Stimulated activated naive CD8-positive, alpha-beta T cell treated with anti-CD3 and anti-CD28 coated beads, Interleukin-15, amount 100 ng/mL, for 72 hours (primary cell): ENCODE measurements at regions not wholly inside any gene's neighbourhood (a gene's known extent, or its start where the extent isn't known, plus 50 kb on each side); places are given as distances from the start of the nearest gene placed in this dataset.
"Not testable (repeated sequence)": the region's sequence is repeated elsewhere in the genome, so short reads cannot be mapped to it uniquely, and the experiment has no call there.

Experiments
- ATAC-seq: fragments of 150-1000 bp; cut with Tn5 transposase; 2 replicates; pipeline ENCODE4 v1.10.0; 2021; ENCODE audit warnings: mild to moderate bottlenecking, moderate library complexity
- DNase-seq, 2 donors: peaks; one replicate each; pipeline ENCODE4 v3.0.0; 2021 to 2022
- H3K27ac Mint-ChIP-seq, 2 donors: one replicate each; pipeline ENCODE4 v1.8.0; 2022; ENCODE audit warnings: mild to moderate bottlenecking in 2 of 2, mixed read lengths in 2 of 2, moderate library complexity in 2 of 2
- H3K27me3 Mint-ChIP-seq: one replicate; pipeline ENCODE4 v1.8.0; 2022; ENCODE audit warnings: mixed read lengths
- H3K4me1 Mint-ChIP-seq: one replicate; pipeline ENCODE4 v1.8.0; 2022; ENCODE audit warnings: mild to moderate bottlenecking, mixed read lengths
- H3K4me3 Mint-ChIP-seq, 2 donors: one replicate each; pipeline ENCODE4 v1.8.0; 2022; ENCODE audit warnings: mild to moderate bottlenecking in 2 of 2, mixed read lengths in 2 of 2, moderate library complexity in 1 of 2
- H3K9me3 Mint-ChIP-seq, 2 donors: one replicate each; pipeline ENCODE4 v1.8.0; 2022; ENCODE audit warnings: mixed read lengths in 2 of 2

GRCh38 chrX:116757491-116757890, 294.7 kb upstream of the CT83 start:
- H3K4me3 Mint-ChIP-seq, result no peak overlapping the region

DNA sequence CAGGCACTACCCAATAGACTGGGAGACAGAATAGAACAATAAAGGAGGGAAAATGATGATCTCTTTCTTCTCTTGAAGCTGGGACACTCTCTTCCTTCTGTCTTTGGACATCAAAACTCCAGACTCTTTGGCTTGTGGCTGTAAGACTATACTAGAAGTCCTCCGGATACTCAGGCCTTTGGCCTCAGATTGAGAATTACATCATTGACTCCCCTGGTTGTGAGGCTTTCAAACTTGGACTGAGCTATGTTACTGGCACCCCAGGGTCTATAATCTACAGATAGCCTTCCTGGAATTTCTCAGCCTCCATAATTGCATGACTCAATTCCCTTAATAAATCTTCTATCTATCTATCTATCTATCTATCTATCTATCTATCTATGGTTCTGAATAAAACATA, 294.2 kb upstream of the CT83 start:
- H3K9me3 Mint-ChIP-seq, result peaks cover 0 to 4% of the 10 kb centered on the region in 2 donors
- H3K27ac Mint-ChIP-seq, result no peak overlapping the region
- DNase-seq, result no peak
- H3K4me1 Mint-ChIP-seq, result no peaks in the 10 kb centered on the region
- no peaks in the 10 kb centered on the region for H3K27me3 Mint-ChIP-seq
- H3K4me3 Mint-ChIP-seq, result no peak overlapping the region
- ATAC-seq, result no peak

More at GRCh38 chrX:116757491-116757890, 294.7 kb upstream of the CT83 start:
- peaks cover 0 to 4% of the 10 kb centered on the region in 2 donors for H3K9me3 Mint-ChIP-seq
- H3K27me3 Mint-ChIP-seq, result no peaks in the 10 kb centered on the region
- H3K4me1 Mint-ChIP-seq, result no peaks in the 10 kb centered on the region
- no peak for DNase-seq
- H3K27ac Mint-ChIP-seq, result no peak overlapping the region
- ATAC-seq, result no peak

DNA sequence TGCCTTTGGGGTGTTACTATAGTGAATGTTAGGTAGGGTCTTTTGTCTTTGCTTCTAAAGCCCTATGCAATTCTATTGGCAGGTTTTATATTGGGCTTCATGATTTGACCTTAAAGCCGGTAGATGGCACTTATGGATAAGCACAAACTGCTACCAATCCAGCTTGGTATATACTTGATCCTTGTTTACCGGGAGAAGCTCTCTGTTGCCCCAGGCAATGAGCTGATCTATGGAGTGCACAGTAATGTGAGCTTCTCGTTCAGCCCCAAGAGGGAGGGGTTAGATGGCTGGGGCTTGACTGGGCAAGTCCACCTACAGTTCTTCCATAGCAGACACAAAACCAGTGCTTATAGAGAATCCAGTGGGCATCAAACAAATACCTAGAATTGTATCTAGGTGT, 287.2 kb upstream of the CT83 start:
- ATAC-seq (no peak), DNase-seq (no peak)
- no peaks in the 10 kb centered on the region for H3K27me3 Mint-ChIP-seq
- no peak overlapping the region for H3K27ac Mint-ChIP-seq
- peaks cover 0 to 4% of the 10 kb centered on the region in 2 donors for H3K9me3 Mint-ChIP-seq
- H3K4me3 Mint-ChIP-seq, result no peak overlapping the region
- H3K4me1 Mint-ChIP-seq, result no peaks in the 10 kb centered on the region

DNA sequence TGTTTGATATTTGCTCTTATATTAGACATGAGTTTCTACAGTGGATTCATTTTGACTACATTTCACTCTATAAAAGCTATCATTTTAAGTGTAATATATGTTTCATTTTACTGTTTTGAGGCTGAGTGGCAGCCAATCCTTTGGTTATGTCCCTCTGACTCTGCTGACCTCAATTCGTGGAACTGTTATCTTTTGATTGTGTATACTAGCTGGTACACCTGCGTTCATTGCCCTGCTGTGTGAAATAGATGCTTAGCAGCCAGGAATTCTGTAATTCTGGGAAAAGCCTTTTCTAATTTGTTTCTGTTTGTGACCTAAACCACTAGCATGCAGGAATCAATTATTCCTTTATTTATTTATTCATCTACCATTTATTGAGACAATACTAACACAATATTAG, 269.4 kb upstream of the CT83 start:
- Mint-ChIP-seq H3K4me3 (no peak overlapping the region), H3K27me3 (no peaks in the 10 kb centered on the region), H3K9me3 (no peaks in the 10 kb centered on the region), H3K4me1 (no peaks in the 10 kb centered on the region), H3K27ac (no peak overlapping the region)
- ATAC-seq (no peak), DNase-seq (no peak)

DNA sequence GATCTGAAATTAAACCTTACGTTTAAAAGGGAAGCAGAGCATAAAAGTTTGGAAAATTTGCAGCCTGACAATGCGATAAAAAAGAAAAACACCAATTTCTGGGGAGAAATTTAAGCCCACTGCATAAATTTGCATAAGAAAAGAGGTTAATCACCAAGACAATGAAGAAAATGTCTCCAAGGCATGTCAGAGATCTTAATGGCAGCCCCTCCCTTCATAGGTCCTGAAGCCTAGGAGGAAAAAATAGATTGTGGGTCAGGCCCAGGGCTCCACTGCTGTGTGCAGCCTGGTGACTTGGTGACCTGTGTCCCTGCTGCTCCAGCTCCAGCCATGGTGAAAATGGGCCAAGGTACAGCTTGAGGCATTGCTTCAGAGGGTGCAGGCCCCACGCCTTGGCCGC, 264.0 kb upstream of the CT83 start:
- no peak for DNase-seq
- peaks cover 0 to 19% of the 10 kb centered on the region in 2 donors for H3K9me3 Mint-ChIP-seq
- H3K4me1 Mint-ChIP-seq, result no peaks in the 10 kb centered on the region
- no peaks in the 10 kb centered on the region for H3K27me3 Mint-ChIP-seq
- H3K4me3 Mint-ChIP-seq, result no peak overlapping the region
- no peak for ATAC-seq
- no peak overlapping the region for H3K27ac Mint-ChIP-seq

DNA sequence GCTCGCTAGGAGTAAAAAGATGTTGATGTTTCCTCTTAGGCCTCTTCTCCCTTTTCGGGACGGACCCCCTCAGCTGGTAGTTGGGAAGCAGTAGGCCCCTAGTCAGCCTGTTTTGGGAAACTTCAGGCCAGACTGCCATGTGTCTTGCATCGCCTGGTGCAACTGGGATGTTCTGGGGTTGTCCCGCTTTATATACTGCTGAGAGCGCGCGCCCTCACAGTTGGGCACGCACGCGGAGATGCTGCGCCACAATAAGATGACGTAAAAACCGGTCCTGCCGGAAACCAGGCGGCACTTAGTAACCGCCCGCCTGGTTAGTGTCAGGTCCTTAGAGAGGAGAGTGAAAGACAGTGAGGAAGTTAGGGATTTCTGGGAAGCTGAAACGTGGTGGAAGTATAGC, 231.3 kb upstream of the CT83 start:
- ATAC-seq (no peak), DNase-seq (no peak)
- H3K27me3 Mint-ChIP-seq, result no peaks in the 10 kb centered on the region
- H3K4me1 Mint-ChIP-seq, result no peaks in the 10 kb centered on the region
- H3K4me3 Mint-ChIP-seq, result no peak overlapping the region
- no peak overlapping the region for H3K27ac Mint-ChIP-seq
- H3K9me3 Mint-ChIP-seq, result no peaks in the 10 kb centered on the region

DNA sequence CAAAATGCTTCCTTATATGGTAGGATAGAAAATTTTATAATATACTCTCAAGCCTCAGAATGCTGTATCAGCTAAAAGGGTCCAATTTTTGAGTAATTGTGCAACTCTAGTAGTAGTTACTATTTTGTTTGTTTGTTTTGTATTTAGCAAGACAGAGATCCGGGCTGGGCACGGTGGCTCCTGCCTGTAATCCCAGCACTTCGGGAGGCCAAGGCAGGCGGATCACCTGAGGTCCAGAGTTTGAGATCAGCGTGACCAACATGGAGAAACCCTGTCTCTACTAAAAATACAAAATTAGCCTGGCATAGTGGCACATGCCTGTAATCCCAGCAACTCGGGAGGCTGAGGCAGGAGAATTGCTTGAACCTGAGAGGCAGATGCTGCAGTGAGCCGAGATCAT, 216.8 kb upstream of the CT83 start:
- not testable (repeated sequence) for H3K27ac Mint-ChIP-seq

GRCh38 chrX:116667346-116668134, 204.8 kb upstream of the CT83 start:
- Mint-ChIP-seq H3K27me3 (no peaks in the 10 kb centered on the region), H3K4me1 (no peaks in the 10 kb centered on the region), H3K4me3 (no peak overlapping the region), H3K27ac (no peak overlapping the region), H3K9me3 (no peaks in the 10 kb centered on the region)
- ATAC-seq (no peak), DNase-seq (no peak)

More for the DNA sequence above, 216.8 kb upstream of the CT83 start:
- H3K4me3 Mint-ChIP-seq, ATAC-seq, H3K9me3 Mint-ChIP-seq, DNase-seq, H3K4me1 Mint-ChIP-seq, H3K27me3 Mint-ChIP-seq: not testable (repeated sequence)

- Mint-ChIP-seq H3K9me3 (peaks cover 0 to 4% of the 10 kb centered on the region in 2 donors), H3K27ac (no peak overlapping the region), H3K4me1 (no peaks in the 10 kb centered on the region), H3K4me3 (no peak overlapping the region), H3K27me3 (no peaks in the 10 kb centered on the region)
- DNase-seq (no peak), ATAC-seq (no peak)
Observed at GRCh38 chrX:116657071-116657470, 194.3 kb upstream of the CT83 start.

GRCh38 chrX:116628464-116628863, 165.7 kb upstream of the CT83 start:
- Mint-ChIP-seq H3K4me3 (no peak overlapping the region), H3K27ac (no peak overlapping the region), H3K27me3 (no peaks in the 10 kb centered on the region), H3K9me3 (no peaks in the 10 kb centered on the region), H3K4me1 (no peaks in the 10 kb centered on the region)
- ATAC-seq, result no peak
- DNase-seq, result no peak

GRCh38 chrX:116618546-116618945, 155.8 kb upstream of the CT83 start:
- Mint-ChIP-seq H3K27ac (no peak overlapping the region), H3K4me1 (no peaks in the 10 kb centered on the region), H3K9me3 (no peaks in the 10 kb centered on the region), H3K27me3 (no peaks in the 10 kb centered on the region), H3K4me3 (no peak overlapping the region)
- ATAC-seq (no peak), DNase-seq (no peak)

GRCh38 chrX:116607776-116608175, 145.0 kb upstream of the CT83 start:
- no peak overlapping the region for H3K27ac Mint-ChIP-seq
- H3K27me3 Mint-ChIP-seq, result no peaks in the 10 kb centered on the region
- no peaks in the 10 kb centered on the region for H3K9me3 Mint-ChIP-seq
- H3K4me1 Mint-ChIP-seq, result no peaks in the 10 kb centered on the region
- H3K4me3 Mint-ChIP-seq, result no peak overlapping the region
- no peak for ATAC-seq
- DNase-seq, result no peak

DNA sequence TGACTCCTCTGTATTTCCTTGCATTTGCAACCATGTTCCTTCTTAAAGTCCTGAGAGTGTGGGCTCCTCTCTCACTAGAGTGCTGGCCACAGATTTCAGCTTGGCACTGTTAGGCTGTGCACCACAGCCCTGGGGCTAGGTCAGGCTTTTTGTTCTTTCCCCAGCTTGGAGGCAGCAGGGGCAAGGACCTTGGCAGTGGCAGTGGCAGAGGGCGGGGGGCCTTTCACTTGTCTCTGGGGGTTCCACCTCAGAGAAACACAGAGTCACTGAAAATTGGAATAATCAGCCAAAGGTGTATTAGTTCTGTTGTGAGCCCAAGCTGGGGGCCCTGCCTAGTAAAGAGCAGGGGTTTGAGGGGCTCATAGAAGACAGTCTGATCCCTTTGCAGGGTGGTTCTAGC, 142.8 kb upstream of the CT83 start:
- no peak overlapping the region for H3K4me3 Mint-ChIP-seq
- H3K27me3 Mint-ChIP-seq, result no peaks in the 10 kb centered on the region
- no peaks in the 10 kb centered on the region for H3K9me3 Mint-ChIP-seq
- H3K27ac Mint-ChIP-seq, result no peak overlapping the region
- no peak for ATAC-seq
- no peak for DNase-seq
- H3K4me1 Mint-ChIP-seq, result no peaks in the 10 kb centered on the region

DNA sequence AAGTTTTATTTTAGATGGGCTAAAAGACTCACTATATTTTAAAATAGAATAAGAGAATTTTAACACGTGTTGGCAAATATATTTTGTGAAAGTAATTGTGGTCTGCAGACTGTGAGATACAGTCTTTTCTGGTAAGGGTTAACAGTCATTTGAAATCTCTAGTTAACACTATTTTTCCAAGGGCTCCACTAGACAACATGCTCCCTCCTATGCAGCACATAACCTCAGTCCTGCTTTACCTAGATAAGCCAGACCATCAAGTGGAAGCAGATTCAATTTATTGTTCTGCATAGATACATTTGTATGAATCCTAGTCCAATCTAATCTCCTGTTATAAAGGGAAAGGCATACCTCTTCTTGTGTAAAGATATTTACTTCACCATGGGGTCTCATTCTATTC, 133.2 kb upstream of the CT83 start:
- H3K4me3 Mint-ChIP-seq, result no peak overlapping the region
- DNase-seq (no peak), ATAC-seq (no peak)
- H3K27ac Mint-ChIP-seq, result no peak overlapping the region
- H3K27me3 Mint-ChIP-seq, result no peaks in the 10 kb centered on the region
- no peaks in the 10 kb centered on the region for H3K4me1 Mint-ChIP-seq
- no peaks in the 10 kb centered on the region for H3K9me3 Mint-ChIP-seq
